ENCODE measurements at regions not wholly inside any gene's neighbourhood (a gene's known extent, or its start where the extent isn't known, plus 50 kb on each side); places are given as distances from the start of the nearest gene placed in this dataset.

DNA sequence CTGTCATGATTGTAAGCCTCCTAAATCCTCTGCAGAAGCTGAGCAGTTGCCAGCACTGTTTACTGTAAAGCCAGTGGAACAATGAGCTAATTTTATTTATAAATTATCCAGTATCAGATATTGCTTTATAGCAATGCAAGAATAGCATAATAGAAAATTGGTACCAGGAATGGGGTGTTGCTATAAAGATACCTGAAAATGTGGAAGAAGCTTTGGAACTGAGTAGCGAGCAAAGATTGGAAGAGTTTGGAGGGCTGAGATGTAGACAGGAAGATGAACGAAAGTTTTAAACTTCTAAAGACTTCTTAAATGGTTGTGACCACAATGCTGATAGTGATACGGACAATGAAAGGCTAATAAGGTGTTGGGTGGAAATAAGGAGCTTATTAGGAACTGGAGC, 917.4 kb upstream of the POT1 start:
- DNase-seq = no peak
- intact Hi-C loops (cut with DNase I, micrococcal nuclease) = no loop called here
- H3K4me1 Mint-ChIP-seq (ENCODE audit: low read depth) = no peaks in the 10 kb centered on the region
- no peak for ATAC-seq (ENCODE audit: poor library complexity)
- no peak overlapping the region for H3K27ac Mint-ChIP-seq
- ChIA-PET CTCF (no interaction called here), POLR2A (no interaction called here)
- TF ChIP-seq, protein P1, sequence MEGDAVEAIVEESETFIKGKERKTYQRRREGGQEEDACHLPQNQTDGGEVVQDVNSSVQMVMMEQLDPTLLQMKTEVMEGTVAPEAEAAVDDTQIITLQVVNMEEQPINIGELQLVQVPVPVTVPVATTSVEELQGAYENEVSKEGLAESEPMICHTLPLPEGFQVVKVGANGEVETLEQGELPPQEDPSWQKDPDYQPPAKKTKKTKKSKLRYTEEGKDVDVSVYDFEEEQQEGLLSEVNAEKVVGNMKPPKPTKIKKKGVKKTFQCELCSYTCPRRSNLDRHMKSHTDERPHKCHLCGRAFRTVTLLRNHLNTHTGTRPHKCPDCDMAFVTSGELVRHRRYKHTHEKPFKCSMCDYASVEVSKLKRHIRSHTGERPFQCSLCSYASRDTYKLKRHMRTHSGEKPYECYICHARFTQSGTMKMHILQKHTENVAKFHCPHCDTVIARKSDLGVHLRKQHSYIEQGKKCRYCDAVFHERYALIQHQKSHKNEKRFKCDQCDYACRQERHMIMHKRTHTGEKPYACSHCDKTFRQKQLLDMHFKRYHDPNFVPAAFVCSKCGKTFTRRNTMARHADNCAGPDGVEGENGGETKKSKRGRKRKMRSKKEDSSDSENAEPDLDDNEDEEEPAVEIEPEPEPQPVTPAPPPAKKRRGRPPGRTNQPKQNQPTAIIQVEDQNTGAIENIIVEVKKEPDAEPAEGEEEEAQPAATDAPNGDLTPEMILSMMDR (IDR thresholded peaks at IDR 0.05) = no peak
- Histone ChIP-seq H3K27ac (ENCODE audit: low read depth in 1 of 2, low read length in 2 of 2) (no peak overlapping the region), H3K27me3 (ENCODE audit: control insufficient read depth in 1 of 2, insufficient read depth in 2 of 2, low read length in 2 of 2) (no peaks in the 10 kb centered on the region), H3K36me3 (ENCODE audit: insufficient read depth, low read length) (no peaks in the 10 kb centered on the region), H3K4me1 (ENCODE audit: insufficient read depth, low read length) (no peaks in the 10 kb centered on the region), H3K4me3 (ENCODE audit: low read length) (no peak overlapping the region), H3K9me3 (ENCODE audit: control insufficient read depth in 1 of 2, insufficient read depth in 1 of 2, low read length in 2 of 2) (peaks cover 0 to 11% of the 10 kb centered on the region in 2 experiments)
- H3K36me3 Mint-ChIP-seq (ENCODE audit: low read depth) = no peaks in the 10 kb centered on the region
- H3K27me3 Mint-ChIP-seq = no peaks in the 10 kb centered on the region
- no peak overlapping the region for H3K4me3 Mint-ChIP-seq
- peaks cover 17% of the 10 kb centered on the region for H3K9me3 Mint-ChIP-seq

GRCh38 chr7:125845686-125846085, 916.1 kb upstream of the POT1 start:
- Mint-ChIP-seq H3K27me3 (no peaks in the 10 kb centered on the region), H3K9me3 (peaks cover 17% of the 10 kb centered on the region), H3K36me3 (ENCODE audit: low read depth) (no peaks in the 10 kb centered on the region), H3K4me1 (ENCODE audit: low read depth) (no peaks in the 10 kb centered on the region), H3K4me3 (no peak overlapping the region), H3K27ac (no peak overlapping the region)
- Histone ChIP-seq H3K27me3 (ENCODE audit: control insufficient read depth in 1 of 2, insufficient read depth in 2 of 2, low read length in 2 of 2) (no peaks in the 10 kb centered on the region), H3K27ac (ENCODE audit: low read depth in 1 of 2, low read length in 2 of 2) (no peak overlapping the region), H3K4me1 (ENCODE audit: insufficient read depth, low read length) (no peaks in the 10 kb centered on the region), H3K9me3 (ENCODE audit: control insufficient read depth in 1 of 2, insufficient read depth in 1 of 2, low read length in 2 of 2) (peaks cover 0 to 8% of the 10 kb centered on the region in 2 experiments), H3K36me3 (ENCODE audit: insufficient read depth, low read length) (no peaks in the 10 kb centered on the region), H3K4me3 (ENCODE audit: low read length) (no peak overlapping the region)
- DNase-seq (no peak), ATAC-seq (ENCODE audit: poor library complexity) (no peak)
- ChIA-PET POLR2A (no interaction called here), CTCF (no interaction called here)
- TF ChIP-seq, protein P1 (IDR thresholded peaks at IDR 0.05) = no peak
- intact Hi-C loops (cut with DNase I, micrococcal nuclease) = no loop called here

DNA sequence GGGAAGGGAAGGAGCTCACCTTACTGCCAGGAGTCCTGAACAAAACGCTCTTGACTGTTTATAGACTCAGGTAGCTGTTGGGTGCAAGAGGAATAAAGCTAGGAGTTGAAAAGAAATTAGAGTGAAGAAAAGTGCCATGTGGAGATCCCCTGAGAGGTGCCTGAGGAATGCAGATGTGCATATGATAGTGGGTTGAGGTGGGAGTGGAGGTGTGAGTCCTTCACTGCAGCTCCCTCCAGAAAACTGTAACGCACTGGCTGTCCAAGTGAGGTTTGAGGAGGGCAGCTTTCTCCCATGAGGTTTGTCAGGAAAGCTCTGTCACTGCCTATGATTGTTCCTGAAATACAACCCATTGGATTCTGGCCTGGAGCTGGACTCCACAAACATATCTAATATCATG, 904.8 kb upstream of the POT1 start:
- Mint-ChIP-seq H3K4me1 (ENCODE audit: low read depth) (no peaks in the 10 kb centered on the region), H3K4me3 (no peak overlapping the region), H3K27me3 (no peaks in the 10 kb centered on the region), H3K36me3 (ENCODE audit: low read depth) (no peaks in the 10 kb centered on the region), H3K9me3 (peaks cover 7% of the 10 kb centered on the region), H3K27ac (no peak overlapping the region)
- Histone ChIP-seq H3K9me3 (ENCODE audit: control insufficient read depth in 1 of 2, insufficient read depth in 1 of 2, low read length in 2 of 2) (peaks cover 0 to 10% of the 10 kb centered on the region in 2 experiments), H3K27me3 (ENCODE audit: control insufficient read depth in 1 of 2, insufficient read depth in 2 of 2, low read length in 2 of 2) (no peaks in the 10 kb centered on the region), H3K4me1 (ENCODE audit: insufficient read depth, low read length) (no peaks in the 10 kb centered on the region), H3K27ac (ENCODE audit: low read depth in 1 of 2, low read length in 2 of 2) (no peak overlapping the region), H3K4me3 (ENCODE audit: low read length) (no peak overlapping the region), H3K36me3 (ENCODE audit: insufficient read depth, low read length) (no peaks in the 10 kb centered on the region)
- TF ChIP-seq, protein P1 (IDR thresholded peaks at IDR 0.05) = no peak
- ATAC-seq (ENCODE audit: poor library complexity) = no peak
- ChIA-PET CTCF (no interaction called here), POLR2A (no interaction called here)
- intact Hi-C loops (cut with DNase I, micrococcal nuclease) = no loop called here
- no peak for DNase-seq

Measured in CD4-positive, alpha-beta T cell (primary cell).